H1 (cell line): ENCODE measurements at regions not wholly inside any gene's neighbourhood (a gene's known extent, or its start where the extent isn't known, plus 50 kb on each side); places are given as distances from the start of the nearest gene placed in this dataset.

Source experiments
- EP300 ChIP-seq, 2 experiments: IDR thresholded peaks; 1 replicate in 1 of 2; 2 replicates in 1 of 2; pipeline ENCODE4 v1.6.1; 2011 to 2012; ENCODE audit warnings: low read depth in 2 of 2, low read length in 2 of 2, mild to moderate bottlenecking in 2 of 2, borderline replicate concordance in 1 of 2, inconsistent platforms in 1 of 2, moderate library complexity in 1 of 2
- EZH2 ChIP-seq: fragments of 200-600 bp; sonication (generic); IDR thresholded peaks from 2 replicates; pipeline ENCODE4 v1.7.1; 2012; ENCODE audit warnings: low read depth, mild to moderate bottlenecking, moderate library complexity, low read length, inconsistent platforms; ENCODE audit not compliant: severe bottlenecking
- KDM1A ChIP-seq: fragments of 200-600, 300-600 bp; sonication (generic); IDR thresholded peaks from 2 replicates; pipeline ENCODE4 v1.7.1; 2016; ENCODE audit warnings: mild to moderate bottlenecking, low read length, borderline replicate concordance
- TBP ChIP-seq: IDR thresholded peaks from 2 replicates; pipeline ENCODE4 v1.6.1; 2011; ENCODE audit warnings: low read depth, low read length, improper control_type of control experiment
- TF ChIP-seq, protein P1 (sequence below), 3 experiments: IDR thresholded peaks; 1 replicate in 2 of 3; 2 replicates in 1 of 3; pipeline versions ENCODE4 v1.5.1 to v1.6.1; 2011; ENCODE audit warnings: low read length in 3 of 3, mild to moderate bottlenecking in 3 of 3, inconsistent platforms in 2 of 3, low read depth in 1 of 3, moderate library complexity in 1 of 3; ENCODE audit not compliant: insufficient read depth in 1 of 3; ENCODE audit errors: control extremely low read depth in 1 of 3
- TF ChIP-seq, protein P2 (sequence below): IDR thresholded peaks from 2 replicates; pipeline ENCODE4 v1.6.1; 2012; ENCODE audit warnings: inconsistent platforms
- TF ChIP-seq, protein P3 (sequence below): IDR thresholded peaks from 2 replicates; pipeline ENCODE4 v1.6.1; 2012; ENCODE audit warnings: low read length, inconsistent platforms

DNA sequence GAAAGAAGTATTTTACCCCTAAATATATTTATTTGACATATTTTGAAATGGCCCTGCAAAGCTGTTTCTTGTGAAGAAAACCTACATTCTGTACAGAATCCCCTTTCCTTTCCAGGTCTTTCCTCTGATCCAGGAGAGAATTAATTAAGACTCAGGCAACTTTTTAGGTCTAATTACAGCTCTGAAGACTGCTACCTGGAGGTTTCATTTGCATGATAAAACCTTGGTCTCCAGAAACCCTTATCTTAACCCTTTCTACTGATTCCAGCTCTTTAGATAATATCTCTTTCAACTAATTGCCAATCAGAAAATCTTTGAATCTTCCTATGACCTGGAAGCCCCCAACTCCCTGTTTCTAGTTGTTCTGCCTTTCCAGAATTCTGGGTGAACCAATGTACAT is 224.0 kb downstream of the FAM47A start:
- TF ChIP-seq, protein P1, sequence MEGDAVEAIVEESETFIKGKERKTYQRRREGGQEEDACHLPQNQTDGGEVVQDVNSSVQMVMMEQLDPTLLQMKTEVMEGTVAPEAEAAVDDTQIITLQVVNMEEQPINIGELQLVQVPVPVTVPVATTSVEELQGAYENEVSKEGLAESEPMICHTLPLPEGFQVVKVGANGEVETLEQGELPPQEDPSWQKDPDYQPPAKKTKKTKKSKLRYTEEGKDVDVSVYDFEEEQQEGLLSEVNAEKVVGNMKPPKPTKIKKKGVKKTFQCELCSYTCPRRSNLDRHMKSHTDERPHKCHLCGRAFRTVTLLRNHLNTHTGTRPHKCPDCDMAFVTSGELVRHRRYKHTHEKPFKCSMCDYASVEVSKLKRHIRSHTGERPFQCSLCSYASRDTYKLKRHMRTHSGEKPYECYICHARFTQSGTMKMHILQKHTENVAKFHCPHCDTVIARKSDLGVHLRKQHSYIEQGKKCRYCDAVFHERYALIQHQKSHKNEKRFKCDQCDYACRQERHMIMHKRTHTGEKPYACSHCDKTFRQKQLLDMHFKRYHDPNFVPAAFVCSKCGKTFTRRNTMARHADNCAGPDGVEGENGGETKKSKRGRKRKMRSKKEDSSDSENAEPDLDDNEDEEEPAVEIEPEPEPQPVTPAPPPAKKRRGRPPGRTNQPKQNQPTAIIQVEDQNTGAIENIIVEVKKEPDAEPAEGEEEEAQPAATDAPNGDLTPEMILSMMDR (IDR thresholded peaks at IDR 0.05; ENCODE audit: control extremely low read depth in 1 of 3, insufficient read depth in 1 of 3, low read depth in 1 of 3, low read length in 3 of 3), result no peak
- no peak for TF ChIP-seq TBP
- TF ChIP-seq, protein P2, sequence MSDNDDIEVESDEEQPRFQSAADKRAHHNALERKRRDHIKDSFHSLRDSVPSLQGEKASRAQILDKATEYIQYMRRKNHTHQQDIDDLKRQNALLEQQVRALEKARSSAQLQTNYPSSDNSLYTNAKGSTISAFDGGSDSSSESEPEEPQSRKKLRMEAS, result no peak
- TF ChIP-seq, protein P3, sequence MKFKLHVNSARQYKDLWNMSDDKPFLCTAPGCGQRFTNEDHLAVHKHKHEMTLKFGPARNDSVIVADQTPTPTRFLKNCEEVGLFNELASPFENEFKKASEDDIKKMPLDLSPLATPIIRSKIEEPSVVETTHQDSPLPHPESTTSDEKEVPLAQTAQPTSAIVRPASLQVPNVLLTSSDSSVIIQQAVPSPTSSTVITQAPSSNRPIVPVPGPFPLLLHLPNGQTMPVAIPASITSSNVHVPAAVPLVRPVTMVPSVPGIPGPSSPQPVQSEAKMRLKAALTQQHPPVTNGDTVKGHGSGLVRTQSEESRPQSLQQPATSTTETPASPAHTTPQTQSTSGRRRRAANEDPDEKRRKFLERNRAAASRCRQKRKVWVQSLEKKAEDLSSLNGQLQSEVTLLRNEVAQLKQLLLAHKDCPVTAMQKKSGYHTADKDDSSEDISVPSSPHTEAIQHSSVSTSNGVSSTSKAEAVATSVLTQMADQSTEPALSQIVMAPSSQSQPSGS, result no peak
- no peak for TF ChIP-seq KDM1A
- no peak for TF ChIP-seq EZH2
- no peak for TF ChIP-seq EP300 (IDR thresholded peaks at IDR 0.05; ENCODE audit: borderline replicate concordance in 1 of 2, low read depth in 2 of 2, low read length in 2 of 2)
